IMR-90 (cell line): ENCODE measurements at regions not wholly inside any gene's neighbourhood (a gene's known extent, or its start where the extent isn't known, plus 50 kb on each side); places are given as distances from the start of the nearest gene placed in this dataset.

Experiments
- ATAC-seq: fragments of 200-7000 bp; cut with Tn5 transposase; 2 replicates; pipeline ENCODE4 v1.9.1; 2020; ENCODE audit warnings: low read depth, mild to moderate bottlenecking, moderate library complexity
- BruUV-seq: library from RNA; stranded (reverse); fragments of 400-500 nt; replicated peaks from 2 replicates; lab custom pipeline; 2021; lab: Mats Ljungman, UMichigan
- CTCF ChIA-PET: fragments of 300-600 bp; formaldehyde crosslinking; extraction: SDS; loops from one replicate; lab custom pipeline; 2021; ENCODE audit warnings: antibody characterized with exemption; lab: Yijun Ruan, JAX
- POLR2A ChIA-PET: fragments of 300-600 bp; sonication (Branson Sonifier 250); formaldehyde crosslinking; loops from one replicate; lab custom pipeline; 2022; ENCODE audit warnings: antibody characterized with exemption; ENCODE audit not compliant: unreplicated experiment; lab: Charles Lee
- DNase-seq: peaks from one replicate; pipeline ENCODE4 v3.0.0; 2013
- H2AFZ ChIP-seq: replicated peaks from 2 replicates; pipeline ENCODE3; 2013; ENCODE audit warnings: low read length, mild to moderate bottlenecking; ENCODE audit not compliant: poor library complexity
- H2AK5ac ChIP-seq: 2 replicates; pipeline ENCODE4 v1.6.1; 2013; ENCODE audit warnings: low read depth, low read length, inconsistent platforms
- H2AK9ac ChIP-seq: replicated peaks from 2 replicates; pipeline ENCODE3; 2013; ENCODE audit warnings: mild to moderate bottlenecking, low read depth, low read length, moderate library complexity; ENCODE audit not compliant: poor library complexity
- H2BK120ac ChIP-seq: 2 replicates; pipeline ENCODE4 v1.6.1; 2013; ENCODE audit warnings: low read depth, low read length, inconsistent platforms
- H2BK15ac ChIP-seq: 3 replicates; pipeline ENCODE4 v1.6.1; 2013; ENCODE audit warnings: low read depth, low read length, inconsistent platforms
- H2BK20ac ChIP-seq: 2 replicates; pipeline ENCODE4 v1.6.1; 2013; ENCODE audit warnings: low read depth, mild to moderate bottlenecking, inconsistent platforms, low read length, moderate library complexity
- H2BK5ac ChIP-seq: 2 replicates; pipeline ENCODE4 v1.6.1; 2013; ENCODE audit warnings: mild to moderate bottlenecking, low read depth, low read length, inconsistent platforms; ENCODE audit not compliant: poor library complexity, severe bottlenecking
- H3K14ac ChIP-seq: replicated peaks from 2 replicates; pipeline ENCODE4 v1.6.1; 2013; ENCODE audit warnings: low read depth, low read length, inconsistent platforms
- H3K18ac ChIP-seq: 2 replicates; pipeline ENCODE4 v1.6.1; 2013; ENCODE audit warnings: low read depth, low read length, control low read depth
- H3K23ac ChIP-seq: 2 replicates; pipeline ENCODE4 v1.6.1; 2013; ENCODE audit warnings: low read depth, low read length, inconsistent platforms
- H3K27ac ChIP-seq: 2 replicates; pipeline ENCODE4 v1.5.1; 2013; ENCODE audit warnings: mild to moderate bottlenecking, control low read depth, low read length; ENCODE audit not compliant: insufficient read depth
- H3K27me3 ChIP-seq: 2 replicates; pipeline ENCODE4 v1.6.1; 2013; ENCODE audit warnings: low read length; ENCODE audit not compliant: control insufficient read depth, insufficient read depth
- H3K36me3 ChIP-seq: 2 replicates; pipeline ENCODE4 v1.6.1; 2013; ENCODE audit warnings: low read length, mixed read lengths; ENCODE audit not compliant: control insufficient read depth, insufficient read depth
- H3K4ac ChIP-seq: 2 replicates; pipeline ENCODE4 v1.6.1; 2013; ENCODE audit warnings: low read depth, low read length, inconsistent platforms
- H3K4me1 ChIP-seq: 2 replicates; pipeline ENCODE4 v1.6.1; 2013; ENCODE audit warnings: low read length, mixed read lengths; ENCODE audit not compliant: control insufficient read depth, insufficient read depth
- H3K4me2 ChIP-seq: 2 replicates; pipeline ENCODE4 v1.6.1; 2013; ENCODE audit warnings: low read depth, mild to moderate bottlenecking, control low read depth, low read length, moderate library complexity
- H3K4me3 ChIP-seq: 2 replicates; pipeline ENCODE4 v1.5.1; 2013; ENCODE audit warnings: low read depth, mild to moderate bottlenecking, control low read depth, low read length, moderate library complexity; ENCODE audit not compliant: insufficient read depth
- H3K56ac ChIP-seq: 2 replicates; pipeline ENCODE4 v1.6.1; 2013; ENCODE audit warnings: low read length, inconsistent platforms; ENCODE audit not compliant: insufficient read depth; ENCODE audit errors: extremely low read depth
- H3K79me1 ChIP-seq, 2 experiments: 2 replicates each; pipeline ENCODE4 v1.6.1; 2013; ENCODE audit warnings: low read length in 2 of 2, inconsistent platforms in 1 of 2, low read depth in 1 of 2
- H3K9ac ChIP-seq: 2 replicates; pipeline ENCODE4 v1.6.1; 2013; ENCODE audit warnings: low read depth, low read length, control low read depth
- H3K9me1 ChIP-seq: 2 replicates; pipeline ENCODE4 v1.6.1; 2013; ENCODE audit warnings: low read length, inconsistent platforms; ENCODE audit not compliant: insufficient read depth
- H3K9me3 ChIP-seq: 2 replicates; pipeline ENCODE4 v1.6.1; 2013; ENCODE audit warnings: low read length; ENCODE audit not compliant: control insufficient read depth, insufficient read depth
- H4K20me1 ChIP-seq: 2 replicates; pipeline ENCODE4 v1.6.1; 2013; ENCODE audit warnings: low read length, inconsistent platforms; ENCODE audit not compliant: insufficient read depth
- H4K5ac ChIP-seq: 2 replicates; pipeline ENCODE4 v1.6.1; 2013; ENCODE audit warnings: mild to moderate bottlenecking, low read depth, low read length, control low read depth
- H4K8ac ChIP-seq, 2 experiments: 2 replicates each; pipeline ENCODE4 v1.6.1; 2013; ENCODE audit warnings: low read depth in 2 of 2, low read length in 2 of 2, control low read depth in 1 of 2, inconsistent platforms in 1 of 2
- H4K91ac ChIP-seq: 2 replicates; pipeline ENCODE4 v1.6.1; 2013; ENCODE audit warnings: low read depth, low read length, inconsistent platforms; ENCODE audit not compliant: insufficient read depth
- BHLHE40 ChIP-seq: fragments of 150-350 bp; IDR thresholded peaks from 2 replicates; pipeline ENCODE4 v1.6.1; 2016; ENCODE audit warnings: mild to moderate bottlenecking, low read depth, low read length
- CEBPB ChIP-seq: IDR thresholded peaks from 2 replicates; pipeline ENCODE4 v1.6.1; 2012; ENCODE audit warnings: low read depth, low read length, improper control_type of control experiment
- CHD1 ChIP-seq: IDR thresholded peaks from 2 replicates; pipeline ENCODE4 v1.6.1; 2012; ENCODE audit warnings: low read depth, low read length, improper control_type of control experiment
- CTCF ChIP-seq: conservative IDR thresholded peaks from 2 replicates; pipeline ENCODE4 v1.5.1; 2012; ENCODE audit warnings: mild to moderate bottlenecking, low read depth, low read length, improper control_type of control experiment
- ELK1 ChIP-seq: fragments of 150-350 bp; IDR thresholded peaks from 2 replicates; pipeline ENCODE4 v1.6.1; 2016; ENCODE audit warnings: low read depth, mild to moderate bottlenecking, low read length, moderate library complexity, borderline replicate concordance
- FOS ChIP-seq: fragments of 150-350 bp; IDR thresholded peaks from 2 replicates; pipeline ENCODE4 v1.6.1; 2016; ENCODE audit warnings: low read depth, low read length
- MAFK ChIP-seq: IDR thresholded peaks from 2 replicates; pipeline ENCODE4 v1.6.1; 2012; ENCODE audit warnings: low read depth, low read length, improper control_type of control experiment
- MAZ ChIP-seq: IDR thresholded peaks from 2 replicates; pipeline ENCODE4 v1.6.1; 2012; ENCODE audit warnings: low read depth, mild to moderate bottlenecking, low read length, improper control_type of control experiment, moderate library complexity, borderline replicate concordance
- MXI1 ChIP-seq: IDR thresholded peaks from 2 replicates; pipeline ENCODE4 v1.6.1; 2012; ENCODE audit warnings: low read depth, mild to moderate bottlenecking, low read length, moderate library complexity, borderline replicate concordance
- NFE2L2 ChIP-seq: fragments of 150-350 bp; IDR thresholded peaks from 2 replicates; pipeline ENCODE4 v1.6.1; 2016; ENCODE audit warnings: low read depth, mild to moderate bottlenecking, low read length
- POLR2A ChIP-seq: IDR thresholded peaks from 2 replicates; pipeline ENCODE4 v1.6.1; 2012; ENCODE audit warnings: mild to moderate bottlenecking, low read depth, low read length
- RAD21 ChIP-seq: IDR thresholded peaks from 2 replicates; pipeline ENCODE4 v1.6.1; 2012; ENCODE audit warnings: low read length, improper control_type of control experiment
- RCOR1 ChIP-seq: IDR thresholded peaks from 2 replicates; pipeline ENCODE4 v1.6.1; 2012; ENCODE audit warnings: mild to moderate bottlenecking, low read length, improper control_type of control experiment; ENCODE audit not compliant: insufficient replicate concordance
- RFX5 ChIP-seq: IDR thresholded peaks from 2 replicates; pipeline ENCODE4 v1.8.0; 2012; ENCODE audit warnings: low read depth, mild to moderate bottlenecking, low read length, moderate library complexity
- SMC3 ChIP-seq: fragments of 150-350 bp; IDR thresholded peaks from 2 replicates; pipeline ENCODE4 v1.6.1; 2016; ENCODE audit warnings: low read depth, mild to moderate bottlenecking, antibody characterized with exemption, low read length, moderate library complexity
- USF2 ChIP-seq: fragments of 150-350 bp; IDR thresholded peaks from 2 replicates; pipeline ENCODE4 v1.6.1; 2017; ENCODE audit warnings: mild to moderate bottlenecking, antibody characterized with exemption, low read length, low read depth
- WGBS, 2 experiments: methylation state at CpG; one replicate each; pipeline versions ENCODE4 v1.1.5 to v1.1.7; 2013; ENCODE audit warnings: missing lambda C conversion rate in 2 of 2; ENCODE audit not compliant: insufficient read length in 1 of 2; ENCODE audit errors: extremely low coverage in 2 of 2; 5-methylcytosine and 5-hydroxymethylcytosine counted together
- dilution Hi-C: fragments of 300-500 bp; cut with HindIII; formaldehyde crosslinking; loops from one replicate; pipeline ENCODE4 v1.14.3; 2018; ENCODE audit warnings: low sequenced_read_pairs; ENCODE audit not compliant: unreplicated experiment
- in situ Hi-C: fragments of 300-500 bp; cut with MboI; formaldehyde crosslinking; loops from 3 replicates; pipeline ENCODE4 v1.14.3; 2019; ENCODE audit warnings: low sequenced_read_pairs, inconsistent platforms, mixed read lengths
- intact Hi-C: fragments of 100-400 bp; cut with micrococcal nuclease; formaldehyde crosslinking; loops from 2 replicates; pipeline ENCODE4 v1.10.0; 2022

- POLR2A ChIA-PET, result no interaction called here
- no peak overlapping the region for H3K14ac ChIP-seq
- no peaks in the 10 kb centered on the region for H3K36me3 ChIP-seq
- H2BK20ac ChIP-seq, result no peak overlapping the region
- no peak overlapping the region for H2BK15ac ChIP-seq
- no peaks in the 10 kb centered on the region for H3K4me1 ChIP-seq
- no peaks in the 10 kb centered on the region for H3K27me3 ChIP-seq
- DNase-seq (no peak), ATAC-seq (no peak)
- H4K91ac ChIP-seq, result no peak overlapping the region
- dilution Hi-C loops (no loop called here), intact Hi-C loops (no loop called here), in situ Hi-C loops (no loop called here)
- no peak overlapping the region for H3K23ac ChIP-seq
- no peak overlapping the region for H2AFZ ChIP-seq
- no peak overlapping the region for H2BK120ac ChIP-seq
- no peak overlapping the region for H3K4me2 ChIP-seq
- H4K5ac ChIP-seq, result no peak overlapping the region
- CTCF ChIA-PET, result no interaction called here
- no peak overlapping the region for H3K9ac ChIP-seq
- no CpG with 5 or more reads among the region's 2 CpGs for WGBS, 2 experiments
- no peak overlapping the region for H3K27ac ChIP-seq
- H3K56ac ChIP-seq, result no peak overlapping the region
- no peak overlapping the region for H3K4ac ChIP-seq
- H2BK5ac ChIP-seq, result no peak overlapping the region
- H3K9me1 ChIP-seq, result no peaks in the 10 kb centered on the region
- no peak overlapping the region for H3K4me3 ChIP-seq
- no peak overlapping the region for H3K18ac ChIP-seq
- H4K20me1 ChIP-seq, result no peaks in the 10 kb centered on the region
- TF ChIP-seq CHD1, result no peak
- TF ChIP-seq CEBPB, result no peak
- no peak for TF ChIP-seq RFX5
- no peak for TF ChIP-seq SMC3
- no peak for TF ChIP-seq NFE2L2
- no peak for TF ChIP-seq CTCF
- no peak for TF ChIP-seq MAZ
- TF ChIP-seq MAFK, result no peak
- no peak for TF ChIP-seq USF2
- TF ChIP-seq FOS, result no peak
- TF ChIP-seq POLR2A, result no peak
- TF ChIP-seq MXI1, result no peak
- no peak for TF ChIP-seq RCOR1
- TF ChIP-seq BHLHE40, result no peak
- TF ChIP-seq RAD21, result no peak
- no peak for TF ChIP-seq ELK1
- no peak overlapping the region for H2AK9ac ChIP-seq
- no TSS peak for BruUV-seq
- no peaks in the 10 kb centered on the region for H3K79me1 ChIP-seq
- no peak overlapping the region for H2AK5ac ChIP-seq
- no peak overlapping the region for H4K8ac ChIP-seq
- H3K9me3 ChIP-seq, result no peaks in the 10 kb centered on the region
These were observed 342.6 kb downstream of the MFSD1 start for GRCh38 chr3:159144472-159144871.
